ENCODE measurements at regions not wholly inside any gene's neighbourhood (a gene's known extent, or its start where the extent isn't known, plus 50 kb on each side); places are given as distances from the start of the nearest gene placed in this dataset.
A peak's percentile ranks its signal among the peaks of the same experiment; 100 is the strongest.

DNA sequence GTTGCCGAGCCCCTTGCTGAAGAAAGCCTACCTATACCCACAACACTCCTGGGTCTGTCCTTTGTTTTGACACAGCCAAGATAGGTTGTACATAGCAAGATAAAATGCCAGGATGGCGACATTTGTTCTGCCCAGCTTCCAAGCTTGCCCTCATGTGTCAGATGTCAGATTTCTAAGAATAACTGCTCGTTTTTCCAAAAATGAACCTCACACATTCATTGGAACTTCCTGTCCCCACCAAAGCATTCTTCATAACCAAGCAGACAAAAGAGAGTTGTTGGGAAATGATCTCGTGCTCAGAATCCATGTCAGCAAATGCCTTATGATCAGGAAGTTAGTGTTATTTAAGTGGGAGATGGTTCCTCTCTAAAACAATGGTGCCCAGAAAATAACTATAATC, 210.1 kb downstream of the ZNF608 start:
- dilution Hi-C loops (cut with MboI; ENCODE audit: extremely low pct_ligation_motif_present, low sequenced_read_pairs): no loop called here
- POLR2A ChIA-PET: no interaction called here
- peak; percentile 91 for DNase-seq (ENCODE audit: low read depth, low spot score)

More for the DNA sequence above, 210.1 kb downstream of the ZNF608 start:
- CTCF ChIA-PET: no interaction called here
- no peaks in the 10 kb centered on the region for H3K79me2 ChIP-seq (ENCODE audit: control insufficient read depth, insufficient read depth, low read length)
- H3K4me3 ChIP-seq (replicated peaks in 1 of 3; ENCODE audit: insufficient read depth in 1 of 3, low read depth in 1 of 3, low read length in 3 of 3): no peak overlapping the region
- peaks cover 28% of the 10 kb centered on the region for H3K4me1 ChIP-seq (ENCODE audit: control insufficient read depth, extremely low read depth, insufficient read depth, low read length)
- no TSS peak for BruUV-seq (replicated peaks)
- FAIRE-seq: peak; percentile 94
- no peak overlapping the region for H2AFZ ChIP-seq (ENCODE audit: low read depth, low read length)
- TF ChIP-seq, protein P1, sequence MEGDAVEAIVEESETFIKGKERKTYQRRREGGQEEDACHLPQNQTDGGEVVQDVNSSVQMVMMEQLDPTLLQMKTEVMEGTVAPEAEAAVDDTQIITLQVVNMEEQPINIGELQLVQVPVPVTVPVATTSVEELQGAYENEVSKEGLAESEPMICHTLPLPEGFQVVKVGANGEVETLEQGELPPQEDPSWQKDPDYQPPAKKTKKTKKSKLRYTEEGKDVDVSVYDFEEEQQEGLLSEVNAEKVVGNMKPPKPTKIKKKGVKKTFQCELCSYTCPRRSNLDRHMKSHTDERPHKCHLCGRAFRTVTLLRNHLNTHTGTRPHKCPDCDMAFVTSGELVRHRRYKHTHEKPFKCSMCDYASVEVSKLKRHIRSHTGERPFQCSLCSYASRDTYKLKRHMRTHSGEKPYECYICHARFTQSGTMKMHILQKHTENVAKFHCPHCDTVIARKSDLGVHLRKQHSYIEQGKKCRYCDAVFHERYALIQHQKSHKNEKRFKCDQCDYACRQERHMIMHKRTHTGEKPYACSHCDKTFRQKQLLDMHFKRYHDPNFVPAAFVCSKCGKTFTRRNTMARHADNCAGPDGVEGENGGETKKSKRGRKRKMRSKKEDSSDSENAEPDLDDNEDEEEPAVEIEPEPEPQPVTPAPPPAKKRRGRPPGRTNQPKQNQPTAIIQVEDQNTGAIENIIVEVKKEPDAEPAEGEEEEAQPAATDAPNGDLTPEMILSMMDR (IDR thresholded peaks at IDR 0.05; ENCODE audit: extremely low read depth in 1 of 2, insufficient read depth in 1 of 2, low read depth in 1 of 2, low read length in 2 of 2): no peak
- no peak for TF ChIP-seq EZH2 (IDR thresholded peaks at IDR 0.05; ENCODE audit: borderline replicate concordance, low read depth, low read length, severe bottlenecking)
- TF ChIP-seq, protein P2, sequence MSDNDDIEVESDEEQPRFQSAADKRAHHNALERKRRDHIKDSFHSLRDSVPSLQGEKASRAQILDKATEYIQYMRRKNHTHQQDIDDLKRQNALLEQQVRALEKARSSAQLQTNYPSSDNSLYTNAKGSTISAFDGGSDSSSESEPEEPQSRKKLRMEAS (IDR thresholded peaks at IDR 0.05; ENCODE audit: insufficient read depth, insufficient read length): peak; percentile 14
- TF ChIP-seq JUN (IDR thresholded peaks at IDR 0.05; ENCODE audit: borderline replicate concordance, insufficient read depth, insufficient read length, low read depth): peak; percentile 43
- no peak for TF ChIP-seq MYC (IDR thresholded peaks at IDR 0.05; ENCODE audit: low read depth, low read length)
- no peak for TF ChIP-seq GATA2 (IDR thresholded peaks at IDR 0.05; ENCODE audit: insufficient read depth, insufficient read length, low read depth, low read length)
- TF ChIP-seq FOS (IDR thresholded peaks at IDR 0.05; ENCODE audit: borderline replicate concordance, insufficient read depth, low read length): no peak
- no peak for TF ChIP-seq POLR2AphosphoS5 (IDR thresholded peaks at IDR 0.05; ENCODE audit: insufficient read depth, low read depth, low read length)
- no peak for TF ChIP-seq POLR2A (IDR thresholded peaks at IDR 0.05; ENCODE audit: low read depth, low read length)
- H3K36me3 ChIP-seq (ENCODE audit: control insufficient read depth in 2 of 2, extremely low read depth in 1 of 2, insufficient read depth in 2 of 2, low read length in 2 of 2): no peaks in the 10 kb centered on the region
- H3K27me3 ChIP-seq (ENCODE audit: control insufficient read depth in 2 of 2, insufficient read depth in 2 of 2, low read length in 2 of 2): no peaks in the 10 kb centered on the region
- no peak overlapping the region for H3K9ac ChIP-seq (replicated peaks; ENCODE audit: extremely low read depth, insufficient read depth, low read length)
- H4K20me1 ChIP-seq (replicated peaks; ENCODE audit: control insufficient read depth, extremely low read depth, insufficient read depth, low read length): no peaks in the 10 kb centered on the region
- no peaks in the 10 kb centered on the region for H3K9me3 ChIP-seq (replicated peaks; ENCODE audit: control insufficient read depth, insufficient read depth, low read length)
- intact Hi-C loops (cut with micrococcal nuclease): loop anchor here (2.0 to 10.0 kb wide), 5 partner anchors 79 to 1016 kb away; no protein-coding TSS in a partner anchor
- no peaks in the 10 kb centered on the region for H3K9me1 ChIP-seq (replicated peaks; ENCODE audit: control insufficient read depth, extremely low read depth, insufficient read depth, low read length)
- H3K4me2 ChIP-seq (ENCODE audit: insufficient read depth, low read length): no peak overlapping the region
- H3K27ac ChIP-seq (ENCODE audit: insufficient read depth, low read depth, low read length): peak overlapping the region; percentile 63

Measured in endothelial cell of umbilical vein (primary cell).